Loucy (cell line): ENCODE measurements at regions not wholly inside any gene's neighbourhood (a gene's known extent, or its start where the extent isn't known, plus 50 kb on each side); places are given as distances from the start of the nearest gene placed in this dataset.

Experiments used
- H2AFZ ChIP-seq: fragments of 200-600 bp; sonication (generic); 2 replicates; pipeline ENCODE4 v1.6.0; 2016; ENCODE audit warnings: antibody characterized with exemption, mild to moderate bottlenecking, low read length, moderate library complexity
- H3F3A ChIP-seq: fragments of 200-600 bp; 2 replicates; pipeline ENCODE4 v1.6.0; 2016; ENCODE audit warnings: antibody characterized with exemption, low read depth, mild to moderate bottlenecking
- H3K27me3 ChIP-seq: fragments of 200-600 bp; sonication (generic); 2 replicates; pipeline ENCODE4 v1.6.1; 2014; ENCODE audit warnings: low read length, mild to moderate bottlenecking; ENCODE audit not compliant: insufficient read depth, poor library complexity, severe bottlenecking
- H3K36me3 ChIP-seq: fragments of 200-600 bp; sonication (generic); 2 replicates; pipeline ENCODE4 v1.6.1; 2016; ENCODE audit warnings: low read length; ENCODE audit not compliant: insufficient read depth
- H3K4me1 ChIP-seq: fragments of 200-600 bp; sonication (generic); 2 replicates; pipeline ENCODE4 v1.5.1; 2014; ENCODE audit warnings: low read length, mild to moderate bottlenecking; ENCODE audit not compliant: insufficient read depth, poor library complexity, severe bottlenecking
- H3K4me2 ChIP-seq: fragments of 200-600 bp; sonication (generic); 2 replicates; pipeline ENCODE4 v1.6.0; 2014; ENCODE audit warnings: antibody characterized with exemption, low read length, low read depth, mild to moderate bottlenecking; ENCODE audit not compliant: poor library complexity, severe bottlenecking
- H3K4me3 ChIP-seq: fragments of 200-600 bp; sonication (generic); 2 replicates; pipeline ENCODE4 v1.5.1; 2014; ENCODE audit warnings: low read length, mild to moderate bottlenecking, mixed read lengths; ENCODE audit not compliant: poor library complexity, severe bottlenecking
- H3K79me2 ChIP-seq: fragments of 200-600 bp; sonication (generic); 2 replicates; pipeline ENCODE4 v1.6.1; 2014; ENCODE audit warnings: low read length; ENCODE audit not compliant: insufficient read depth
- H3K9ac ChIP-seq: fragments of 200-600 bp; sonication (generic); 2 replicates; pipeline ENCODE4 v1.6.0; 2014; ENCODE audit warnings: mild to moderate bottlenecking, low read depth, low read length, moderate library complexity; ENCODE audit not compliant: poor library complexity, severe bottlenecking
- H3K9me2 ChIP-seq: fragments of 200-600 bp; sonication (generic); replicated peaks from 2 replicates; pipeline ENCODE4 v1.6.1; 2016; ENCODE audit warnings: low read depth, low read length, mixed read lengths
- H3K9me3 ChIP-seq: fragments of 200-600 bp; sonication (generic); 2 replicates; pipeline ENCODE4 v1.6.1; 2014; ENCODE audit warnings: mild to moderate bottlenecking, antibody characterized with exemption, low read length, low read depth; ENCODE audit not compliant: insufficient read depth
- H4K20me1 ChIP-seq: fragments of 200-600 bp; sonication (generic); 2 replicates; pipeline ENCODE4 v1.6.0; 2014; ENCODE audit warnings: antibody characterized with exemption, low read length, mild to moderate bottlenecking; ENCODE audit not compliant: insufficient read depth, poor library complexity, severe bottlenecking
- CTCF ChIP-seq: fragments of 200-600 bp; sonication (generic); conservative IDR thresholded peaks from 2 replicates; pipeline ENCODE4 v1.5.1; 2014; ENCODE audit warnings: mild to moderate bottlenecking, antibody characterized with exemption, low read length
- EZH2phosphoT487 ChIP-seq: fragments of 200-600 bp; IDR thresholded peaks from 2 replicates; pipeline ENCODE4 v1.6.1; 2018; ENCODE audit warnings: antibody characterized with exemption, mild to moderate bottlenecking, moderate library complexity, borderline replicate concordance

GRCh38 chr11:103556171-103556570 lies 446.9 kb downstream of the DYNC2H1 start:
- peaks cover 2% of the 10 kb centered on the region for H3K4me1 ChIP-seq
- H3K9me3 ChIP-seq: no peaks in the 10 kb centered on the region
- H3K4me3 ChIP-seq: no peak overlapping the region
- H3K36me3 ChIP-seq: no peaks in the 10 kb centered on the region
- H3F3A ChIP-seq: no peaks in the 10 kb centered on the region
- H3K27me3 ChIP-seq: no peaks in the 10 kb centered on the region
- no peak overlapping the region for H2AFZ ChIP-seq
- no peaks in the 10 kb centered on the region for H3K79me2 ChIP-seq
- H4K20me1 ChIP-seq: no peaks in the 10 kb centered on the region
- TF ChIP-seq CTCF: no peak
- TF ChIP-seq EZH2phosphoT487: no peak
- H3K9me2 ChIP-seq: no peaks in the 10 kb centered on the region
- no peak overlapping the region for H3K4me2 ChIP-seq
- H3K9ac ChIP-seq: no peak overlapping the region

GRCh38 chr11:103566116-103566515 lies 456.9 kb downstream of the DYNC2H1 start:
- H4K20me1 ChIP-seq: no peaks in the 10 kb centered on the region
- H3K9me3 ChIP-seq: no peaks in the 10 kb centered on the region

GRCh38 chr11:103581760-103582159 lies 454.7 kb upstream of the DDI1 start:
- TF ChIP-seq EZH2phosphoT487 (no peak), CTCF (no peak)
- Histone ChIP-seq H3K4me3 (no peak overlapping the region), H3K4me2 (no peak overlapping the region), H3K9me3 (no peaks in the 10 kb centered on the region), H3K79me2 (no peaks in the 10 kb centered on the region), H2AFZ (no peak overlapping the region), H3K27me3 (no peaks in the 10 kb centered on the region), H4K20me1 (no peaks in the 10 kb centered on the region), H3K9me2 (no peaks in the 10 kb centered on the region), H3K36me3 (no peaks in the 10 kb centered on the region), H3K4me1 (no peaks in the 10 kb centered on the region), H3F3A (no peaks in the 10 kb centered on the region), H3K9ac (no peak overlapping the region)

More at GRCh38 chr11:103566116-103566515, 456.9 kb downstream of the DYNC2H1 start:
- Histone ChIP-seq H3K9me2 (no peaks in the 10 kb centered on the region), H3K4me3 (no peak overlapping the region), H3K4me2 (no peak overlapping the region), H3K4me1 (no peaks in the 10 kb centered on the region), H3F3A (no peaks in the 10 kb centered on the region), H3K27me3 (no peaks in the 10 kb centered on the region), H3K36me3 (no peaks in the 10 kb centered on the region), H2AFZ (no peak overlapping the region), H3K79me2 (no peaks in the 10 kb centered on the region), H3K9ac (no peak overlapping the region)
- TF ChIP-seq CTCF: no peak
- TF ChIP-seq EZH2phosphoT487: no peak
